ENCODE measurements at regions not wholly inside any gene's neighbourhood (a gene's known extent, or its start where the extent isn't known, plus 50 kb on each side); places are given as distances from the start of the nearest gene placed in this dataset.

DNA sequence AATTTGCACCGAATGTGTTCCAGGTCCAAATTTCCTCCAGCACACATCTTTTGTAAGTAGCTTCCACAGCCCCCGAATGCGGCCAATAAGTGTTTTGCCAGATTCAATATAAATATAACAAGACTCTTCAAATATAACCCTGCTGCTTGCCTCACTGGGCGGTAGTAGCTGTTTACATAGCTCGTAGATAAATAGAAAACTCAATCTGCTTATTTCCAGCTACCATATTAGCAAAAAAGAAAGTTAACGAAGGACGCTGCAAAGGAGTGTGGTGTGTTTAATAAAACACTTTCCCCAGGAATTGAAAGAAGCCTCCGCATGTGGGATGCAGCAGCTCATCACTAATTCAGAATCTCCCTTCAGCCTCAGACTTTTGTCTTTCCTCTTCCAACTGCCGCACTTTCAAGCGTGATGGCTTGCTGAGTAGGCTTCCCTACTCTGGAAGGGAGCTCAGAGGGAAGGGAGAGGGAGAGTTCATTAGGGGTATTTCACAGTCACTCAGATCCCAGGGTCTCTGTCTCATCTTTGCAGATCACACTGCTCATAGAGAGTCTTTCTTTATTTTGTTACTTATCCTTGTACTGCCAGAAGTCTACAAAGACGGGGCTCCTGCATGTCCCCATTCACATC is 367.0 kb downstream of the RND3 start:
- TF ChIP-seq, protein P1, sequence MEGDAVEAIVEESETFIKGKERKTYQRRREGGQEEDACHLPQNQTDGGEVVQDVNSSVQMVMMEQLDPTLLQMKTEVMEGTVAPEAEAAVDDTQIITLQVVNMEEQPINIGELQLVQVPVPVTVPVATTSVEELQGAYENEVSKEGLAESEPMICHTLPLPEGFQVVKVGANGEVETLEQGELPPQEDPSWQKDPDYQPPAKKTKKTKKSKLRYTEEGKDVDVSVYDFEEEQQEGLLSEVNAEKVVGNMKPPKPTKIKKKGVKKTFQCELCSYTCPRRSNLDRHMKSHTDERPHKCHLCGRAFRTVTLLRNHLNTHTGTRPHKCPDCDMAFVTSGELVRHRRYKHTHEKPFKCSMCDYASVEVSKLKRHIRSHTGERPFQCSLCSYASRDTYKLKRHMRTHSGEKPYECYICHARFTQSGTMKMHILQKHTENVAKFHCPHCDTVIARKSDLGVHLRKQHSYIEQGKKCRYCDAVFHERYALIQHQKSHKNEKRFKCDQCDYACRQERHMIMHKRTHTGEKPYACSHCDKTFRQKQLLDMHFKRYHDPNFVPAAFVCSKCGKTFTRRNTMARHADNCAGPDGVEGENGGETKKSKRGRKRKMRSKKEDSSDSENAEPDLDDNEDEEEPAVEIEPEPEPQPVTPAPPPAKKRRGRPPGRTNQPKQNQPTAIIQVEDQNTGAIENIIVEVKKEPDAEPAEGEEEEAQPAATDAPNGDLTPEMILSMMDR (IDR thresholded peaks at IDR 0.05; ENCODE audit: low read depth, low read length) = no peak
- no peak for TF ChIP-seq EZH2phosphoT487 (IDR thresholded peaks at IDR 0.05; ENCODE audit: low read depth)
